SK-N-SH (cell line): ENCODE measurements at regions not wholly inside any gene's neighbourhood (a gene's known extent, or its start where the extent isn't known, plus 50 kb on each side); places are given as distances from the start of the nearest gene placed in this dataset.

Experiments
- CTCF ChIA-PET: fragments of 300-600, 350-600 bp; formaldehyde crosslinking; extraction: SDS; loops from one replicate; lab custom pipeline; 2021; lab: Yijun Ruan, JAX
- POLR2A ChIA-PET: fragments of 350-600 bp; sonication (Branson Sonifier 250); formaldehyde crosslinking; extraction: SDS; loops from one replicate; lab custom pipeline; 2020; ENCODE audit warnings: antibody characterized with exemption, inconsistent platforms; lab: Yijun Ruan, JAX
- DNase-seq: peaks from one replicate; pipeline ENCODE4 v3.0.0; 2012
- H2AFZ ChIP-seq: fragments of 200-600 bp; sonication (generic); 2 replicates; pipeline ENCODE4 v1.8.1; 2016; ENCODE audit warnings: antibody characterized with exemption, mild to moderate bottlenecking, low read depth
- H3F3A ChIP-seq: fragments of 200-600 bp; sonication (generic); replicated peaks from 2 replicates; pipeline ENCODE3; 2016; ENCODE audit warnings: antibody characterized with exemption, mild to moderate bottlenecking; ENCODE audit not compliant: insufficient read depth
- H3K27ac ChIP-seq, 2 experiments: fragments of 200-500 bp in 1 of 2; fragments of 200-600 bp in 1 of 2; sonication (Bioruptor generic) in 1 of 2; sonication (generic), shearing (Covaris generic) in 1 of 2; 2 replicates each; pipeline versions ENCODE4 v1.5.1 to v1.6.1; 2014 to 2016; ENCODE audit warnings: low read depth in 2 of 2, inconsistent platforms in 1 of 2, low read length in 1 of 2, mild to moderate bottlenecking in 1 of 2, mixed read lengths in 1 of 2
- H3K27me3 ChIP-seq: fragments of 200-600 bp; sonication (generic), shearing (Covaris generic); 2 replicates; pipeline ENCODE4 v1.6.1; 2016; ENCODE audit warnings: mixed run types; ENCODE audit not compliant: insufficient read depth
- H3K36me3 ChIP-seq, 2 experiments: fragments of 200-500 bp in 1 of 2; fragments of 200-600 bp in 1 of 2; sonication (Bioruptor generic) in 1 of 2; sonication (generic) in 1 of 2; replicated peaks in 1 of 2; 2 replicates each; pipeline versions ENCODE3 to v1.5.1; 2014 to 2016; ENCODE audit warnings: low read length in 1 of 2, mild to moderate bottlenecking in 1 of 2; ENCODE audit not compliant: insufficient read depth in 2 of 2, control insufficient read depth in 1 of 2
- H3K4me1 ChIP-seq, 2 experiments: fragments of 200-500 bp in 1 of 2; fragments of 200-600 bp in 1 of 2; sonication (Bioruptor generic) in 1 of 2; sonication (generic), shearing (Covaris generic) in 1 of 2; 2 replicates each; pipeline versions ENCODE4 v1.5.1 to v1.6.1; 2014 to 2016; ENCODE audit warnings: low read depth in 1 of 2, low read length in 1 of 2, mixed run types in 1 of 2; ENCODE audit not compliant: insufficient read depth in 2 of 2, control insufficient read depth in 1 of 2
- H3K4me2 ChIP-seq: fragments of 200-600 bp; sonication (generic), shearing (Covaris generic); 2 replicates; pipeline ENCODE4 v1.6.1; 2017; ENCODE audit warnings: mixed run types
- H3K4me3 ChIP-seq, 2 experiments: fragments of 200-500 bp in 1 of 2; fragments of 200-600 bp in 1 of 2; sonication (Bioruptor generic) in 1 of 2; sonication (generic), shearing (Covaris generic) in 1 of 2; 2 replicates each; pipeline versions ENCODE4 v1.5.1 to v1.8.1; 2014 to 2016; ENCODE audit warnings: low read depth in 2 of 2, inconsistent platforms in 1 of 2, low read length in 1 of 2, mild to moderate bottlenecking in 1 of 2, mixed read lengths in 1 of 2, moderate library complexity in 1 of 2
- H3K79me2 ChIP-seq: fragments of 200-600 bp; sonication (generic); 2 replicates; pipeline ENCODE4 v1.8.1; 2017; ENCODE audit warnings: mild to moderate bottlenecking; ENCODE audit not compliant: insufficient read depth
- H3K9ac ChIP-seq: fragments of 200-600 bp; sonication (generic); 2 replicates; pipeline ENCODE4 v1.6.1; 2017; ENCODE audit warnings: mixed run types
- H3K9me2 ChIP-seq: fragments of 200-600 bp; sonication (generic); 2 replicates; pipeline ENCODE4 v1.6.1; 2017; ENCODE audit warnings: mixed run types
- H3K9me3 ChIP-seq: fragments of 200-600 bp; sonication (generic); 2 replicates; pipeline ENCODE4 v1.6.1; 2017; ENCODE audit warnings: mixed run types, mild to moderate bottlenecking, moderate library complexity
- H4K20me1 ChIP-seq: fragments of 200-600 bp; sonication (generic); 2 replicates; pipeline ENCODE4 v1.6.1; 2017; ENCODE audit warnings: mild to moderate bottlenecking, mixed run types; ENCODE audit not compliant: insufficient read depth
- EZH2phosphoT487 ChIP-seq: fragments of 200-600 bp; sonication (generic); IDR thresholded peaks from 2 replicates; pipeline ENCODE4 v1.6.1; 2017; ENCODE audit warnings: low read depth, mixed run types, mild to moderate bottlenecking, antibody characterized with exemption, moderate library complexity, borderline replicate concordance
- FOXM1 ChIP-seq: IDR thresholded peaks from 2 replicates; pipeline ENCODE4 v1.4.0; 2012; ENCODE audit warnings: low read depth, mild to moderate bottlenecking
- GABPA ChIP-seq: IDR thresholded peaks from 2 replicates; pipeline ENCODE4 v1.4.0; 2012; ENCODE audit warnings: low read depth, mild to moderate bottlenecking
- GATA2 ChIP-seq: sonication (generic); formaldehyde crosslinking; IDR thresholded peaks from 2 replicates; pipeline ENCODE4 v1.5.0; 2020; ENCODE audit warnings: mild to moderate bottlenecking, missing genetic modification reagents
- MEF2A ChIP-seq: IDR thresholded peaks from 2 replicates; pipeline ENCODE4 v1.4.0; 2012; ENCODE audit warnings: low read depth, borderline replicate concordance
- NFIC ChIP-seq: IDR thresholded peaks from 2 replicates; pipeline ENCODE4 v1.4.0; 2012; ENCODE audit warnings: borderline replicate concordance
- NRF1 ChIP-seq: IDR thresholded peaks from 2 replicates; pipeline ENCODE4 v1.6.1; 2012; ENCODE audit warnings: low read depth, mild to moderate bottlenecking, low read length
- POLR2AphosphoS5 ChIP-seq: IDR thresholded peaks from 2 replicates; pipeline ENCODE4 v1.6.1; 2012; ENCODE audit warnings: low read depth, low read length
- RCOR1 ChIP-seq: fragments of 150-350 bp; IDR thresholded peaks from 2 replicates; pipeline ENCODE4 v1.6.1; 2017; ENCODE audit warnings: antibody characterized with exemption, low read length
- RFX5 ChIP-seq: IDR thresholded peaks from 2 replicates; pipeline ENCODE4 v1.6.1; 2012; ENCODE audit warnings: mild to moderate bottlenecking, improper control_type of control experiment, low read length
- SMC3 ChIP-seq: IDR thresholded peaks from 2 replicates; pipeline ENCODE4 v1.6.1; 2012; ENCODE audit warnings: low read depth, low read length, improper control_type of control experiment
- TEAD4 ChIP-seq: IDR thresholded peaks from 2 replicates; pipeline ENCODE4 v1.4.0; 2012; ENCODE audit warnings: mild to moderate bottlenecking, borderline replicate concordance; ENCODE audit not compliant: insufficient read depth
- USF1 ChIP-seq: IDR thresholded peaks from 2 replicates; pipeline ENCODE4 v1.4.0; 2012; ENCODE audit warnings: low read depth, borderline replicate concordance
- WGBS: methylation state at CpG from one replicate; pipeline ENCODE4 v1.1.6; 2017; ENCODE audit warnings: low lambda C conversion rate; 5-methylcytosine and 5-hydroxymethylcytosine counted together
- TF ChIP-seq, protein P1 (sequence below): IDR thresholded peaks from 2 replicates; pipeline ENCODE4 v1.4.0; 2012; ENCODE audit warnings: low read depth, borderline replicate concordance
- TF ChIP-seq, protein P2 (sequence below): IDR thresholded peaks from 2 replicates; pipeline ENCODE4; 2012
- TF ChIP-seq, protein P3 (sequence below): fragments of 150-350 bp; IDR thresholded peaks from 2 replicates; pipeline ENCODE4 v1.6.1; 2016; ENCODE audit warnings: mild to moderate bottlenecking, low read depth, low read length
- TF ChIP-seq, protein P4 (sequence below): fragments of 200-600 bp; sonication (generic); IDR thresholded peaks from 2 replicates; pipeline ENCODE4 v1.6.1; 2017; ENCODE audit warnings: antibody characterized with exemption, mild to moderate bottlenecking, moderate library complexity

DNA sequence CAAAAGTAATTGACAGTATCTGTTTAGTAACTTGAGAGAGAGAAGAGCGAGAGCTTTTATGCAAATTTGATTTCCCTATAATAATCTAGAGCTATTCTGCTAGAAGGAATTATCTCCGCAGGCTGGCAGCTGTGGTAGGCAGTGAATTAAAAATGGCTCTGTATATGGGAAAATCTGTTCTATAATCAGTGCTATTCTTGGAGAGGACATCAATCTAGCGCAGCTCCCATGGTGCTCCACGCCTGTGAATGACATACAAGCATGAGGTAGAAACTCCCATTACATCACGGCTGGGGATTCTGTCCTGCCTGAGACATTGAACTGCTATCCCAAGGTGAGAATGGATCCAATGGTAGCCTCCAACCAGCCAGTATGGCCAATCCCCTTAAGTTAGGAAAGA lies 179.0 kb downstream of the DHX15 start (continued):
- TF ChIP-seq, protein P1, sequence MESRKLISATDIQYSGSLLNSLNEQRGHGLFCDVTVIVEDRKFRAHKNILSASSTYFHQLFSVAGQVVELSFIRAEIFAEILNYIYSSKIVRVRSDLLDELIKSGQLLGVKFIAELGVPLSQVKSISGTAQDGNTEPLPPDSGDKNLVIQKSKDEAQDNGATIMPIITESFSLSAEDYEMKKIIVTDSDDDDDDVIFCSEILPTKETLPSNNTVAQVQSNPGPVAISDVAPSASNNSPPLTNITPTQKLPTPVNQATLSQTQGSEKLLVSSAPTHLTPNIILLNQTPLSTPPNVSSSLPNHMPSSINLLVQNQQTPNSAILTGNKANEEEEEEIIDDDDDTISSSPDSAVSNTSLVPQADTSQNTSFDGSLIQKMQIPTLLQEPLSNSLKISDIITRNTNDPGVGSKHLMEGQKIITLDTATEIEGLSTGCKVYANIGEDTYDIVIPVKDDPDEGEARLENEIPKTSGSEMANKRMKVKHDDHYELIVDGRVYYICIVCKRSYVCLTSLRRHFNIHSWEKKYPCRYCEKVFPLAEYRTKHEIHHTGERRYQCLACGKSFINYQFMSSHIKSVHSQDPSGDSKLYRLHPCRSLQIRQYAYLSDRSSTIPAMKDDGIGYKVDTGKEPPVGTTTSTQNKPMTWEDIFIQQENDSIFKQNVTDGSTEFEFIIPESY, result no peak
- TF ChIP-seq, protein P2, sequence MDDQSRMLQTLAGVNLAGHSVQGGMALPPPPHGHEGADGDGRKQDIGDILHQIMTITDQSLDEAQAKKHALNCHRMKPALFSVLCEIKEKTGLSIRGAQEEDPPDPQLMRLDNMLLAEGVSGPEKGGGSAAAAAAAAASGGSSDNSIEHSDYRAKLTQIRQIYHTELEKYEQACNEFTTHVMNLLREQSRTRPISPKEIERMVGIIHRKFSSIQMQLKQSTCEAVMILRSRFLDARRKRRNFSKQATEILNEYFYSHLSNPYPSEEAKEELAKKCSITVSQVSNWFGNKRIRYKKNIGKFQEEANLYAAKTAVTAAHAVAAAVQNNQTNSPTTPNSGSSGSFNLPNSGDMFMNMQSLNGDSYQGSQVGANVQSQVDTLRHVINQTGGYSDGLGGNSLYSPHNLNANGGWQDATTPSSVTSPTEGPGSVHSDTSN, result no peak

GRCh38 chr4:24404281-24404680 lies 180.1 kb downstream of the DHX15 start:
- Histone ChIP-seq H3F3A (no peaks in the 10 kb centered on the region), H3K4me2 (no peak overlapping the region), H3K9me3 (no peaks in the 10 kb centered on the region), H3K9me2 (no peaks in the 10 kb centered on the region), H3K4me3 (no peak overlapping the region), H3K79me2 (no peaks in the 10 kb centered on the region), H3K4me1 (no peaks in the 10 kb centered on the region), H3K27ac (no peak overlapping the region), H3K36me3 (no peaks in the 10 kb centered on the region), H3K9ac (no peak overlapping the region), H3K27me3 (no peaks in the 10 kb centered on the region; the same call in 1 of the 2 replicates), H4K20me1 (no peaks in the 10 kb centered on the region), H2AFZ (no peak overlapping the region)
- TF ChIP-seq, protein P3, sequence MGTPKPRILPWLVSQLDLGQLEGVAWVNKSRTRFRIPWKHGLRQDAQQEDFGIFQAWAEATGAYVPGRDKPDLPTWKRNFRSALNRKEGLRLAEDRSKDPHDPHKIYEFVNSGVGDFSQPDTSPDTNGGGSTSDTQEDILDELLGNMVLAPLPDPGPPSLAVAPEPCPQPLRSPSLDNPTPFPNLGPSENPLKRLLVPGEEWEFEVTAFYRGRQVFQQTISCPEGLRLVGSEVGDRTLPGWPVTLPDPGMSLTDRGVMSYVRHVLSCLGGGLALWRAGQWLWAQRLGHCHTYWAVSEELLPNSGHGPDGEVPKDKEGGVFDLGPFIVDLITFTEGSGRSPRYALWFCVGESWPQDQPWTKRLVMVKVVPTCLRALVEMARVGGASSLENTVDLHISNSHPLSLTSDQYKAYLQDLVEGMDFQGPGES, result no peak
- no peak for TF ChIP-seq GABPA
- TF ChIP-seq POLR2AphosphoS5, result no peak
- TF ChIP-seq, protein P4, sequence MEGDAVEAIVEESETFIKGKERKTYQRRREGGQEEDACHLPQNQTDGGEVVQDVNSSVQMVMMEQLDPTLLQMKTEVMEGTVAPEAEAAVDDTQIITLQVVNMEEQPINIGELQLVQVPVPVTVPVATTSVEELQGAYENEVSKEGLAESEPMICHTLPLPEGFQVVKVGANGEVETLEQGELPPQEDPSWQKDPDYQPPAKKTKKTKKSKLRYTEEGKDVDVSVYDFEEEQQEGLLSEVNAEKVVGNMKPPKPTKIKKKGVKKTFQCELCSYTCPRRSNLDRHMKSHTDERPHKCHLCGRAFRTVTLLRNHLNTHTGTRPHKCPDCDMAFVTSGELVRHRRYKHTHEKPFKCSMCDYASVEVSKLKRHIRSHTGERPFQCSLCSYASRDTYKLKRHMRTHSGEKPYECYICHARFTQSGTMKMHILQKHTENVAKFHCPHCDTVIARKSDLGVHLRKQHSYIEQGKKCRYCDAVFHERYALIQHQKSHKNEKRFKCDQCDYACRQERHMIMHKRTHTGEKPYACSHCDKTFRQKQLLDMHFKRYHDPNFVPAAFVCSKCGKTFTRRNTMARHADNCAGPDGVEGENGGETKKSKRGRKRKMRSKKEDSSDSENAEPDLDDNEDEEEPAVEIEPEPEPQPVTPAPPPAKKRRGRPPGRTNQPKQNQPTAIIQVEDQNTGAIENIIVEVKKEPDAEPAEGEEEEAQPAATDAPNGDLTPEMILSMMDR, result no peak
- TF ChIP-seq FOXM1, result no peak
- no peak for TF ChIP-seq MEF2A
- no peak for TF ChIP-seq GATA2 (CRISPR knock-in tag)
- TF ChIP-seq TEAD4, result no peak
- no peak for TF ChIP-seq RFX5
- no peak for TF ChIP-seq NRF1
- no peak for TF ChIP-seq EZH2phosphoT487
- no peak for TF ChIP-seq SMC3
- TF ChIP-seq, protein P1, result no peak
- no peak for TF ChIP-seq RCOR1
- TF ChIP-seq NFIC, result no peak
- TF ChIP-seq USF1, result no peak
- CTCF ChIA-PET, result no interaction called here
- no peak for DNase-seq
- WGBS, result 17% methylated on average over 3 of the region's 3 CpGs
- POLR2A ChIA-PET, result no interaction called here
